GM23338 (cell line): ENCODE measurements at regions not wholly inside any gene's neighbourhood (a gene's known extent, or its start where the extent isn't known, plus 50 kb on each side); places are given as distances from the start of the nearest gene placed in this dataset.
A peak's percentile ranks its signal among the peaks of the same experiment; 100 is the strongest.

Experiments used
- ATAC-seq: fragments of 200-7000 bp; cut with Tn5 transposase; 3 replicates; pipeline ENCODE4 v1.9.1; 2020
- DNase-seq: peaks from one replicate; pipeline ENCODE4 v3.0.0-alpha.2; 2015; ENCODE audit warnings: low spot score
- H2AFZ ChIP-seq: fragments of 200-600 bp; sonication (generic); 2 replicates; pipeline ENCODE4 v1.8.0; 2016; ENCODE audit warnings: antibody characterized with exemption, mild to moderate bottlenecking, moderate library complexity
- H3F3A ChIP-seq: fragments of 200-600 bp; sonication (generic); replicated peaks from 2 replicates; pipeline ENCODE4 v1.8.0; 2017; ENCODE audit warnings: antibody characterized with exemption, mixed run types, low read depth
- H3K27ac ChIP-seq: fragments of 200-600 bp; sonication (generic); 2 replicates; pipeline ENCODE4 v1.6.1; 2016; ENCODE audit warnings: low read depth
- H3K27me3 ChIP-seq: fragments of 200-600 bp; sonication (generic); 2 replicates; pipeline ENCODE4 v1.8.0; 2016; ENCODE audit warnings: mild to moderate bottlenecking, mixed run types, moderate library complexity; ENCODE audit not compliant: insufficient read depth
- H3K36me3 ChIP-seq: fragments of 200-600 bp; sonication (generic); 2 replicates; pipeline ENCODE4 v1.8.0; 2016; ENCODE audit warnings: mild to moderate bottlenecking; ENCODE audit not compliant: insufficient read depth
- H3K4me1 ChIP-seq: fragments of 200-600 bp; sonication (generic); 2 replicates; pipeline ENCODE4 v1.8.0; 2016; ENCODE audit warnings: mild to moderate bottlenecking, moderate library complexity; ENCODE audit not compliant: insufficient read depth
- H3K4me2 ChIP-seq: fragments of 200-600 bp; sonication (generic); 2 replicates; pipeline ENCODE4 v1.7.1; 2017; ENCODE audit warnings: mixed run types
- H3K4me3 ChIP-seq: fragments of 200-600 bp; sonication (generic); 2 replicates; pipeline ENCODE4 v1.6.1; 2016; ENCODE audit warnings: mixed run types
- H3K79me2 ChIP-seq: fragments of 200-600 bp; sonication (generic); replicated peaks from 2 replicates; pipeline ENCODE4 v1.8.0; 2017; ENCODE audit warnings: mild to moderate bottlenecking; ENCODE audit not compliant: insufficient read depth
- H3K9me2 ChIP-seq: fragments of 200-600 bp; sonication (generic); 2 replicates; pipeline ENCODE4 v1.8.0; 2017; ENCODE audit not compliant: insufficient read depth
- H4K20me1 ChIP-seq: fragments of 200-600 bp; sonication (generic); replicated peaks from 2 replicates; pipeline ENCODE4 v1.8.0; 2017; ENCODE audit warnings: mild to moderate bottlenecking; ENCODE audit not compliant: insufficient read depth
- H3K27ac Mint-ChIP-seq: 2 replicates; pipeline ENCODE4 v1.8.0; 2020; ENCODE audit warnings: inconsistent platforms, mild to moderate bottlenecking, moderate library complexity, mixed read lengths
- H3K27me3 Mint-ChIP-seq: 3 replicates; pipeline ENCODE4 v1.8.0; 2022; ENCODE audit warnings: low read depth, mild to moderate bottlenecking, moderate library complexity, mixed read lengths, inconsistent platforms; ENCODE audit not compliant: insufficient read depth, poor library complexity
- H3K36me3 Mint-ChIP-seq: 3 replicates; pipeline ENCODE4 v1.8.0; 2021; ENCODE audit warnings: low read depth, mild to moderate bottlenecking, inconsistent platforms, moderate library complexity, mixed read lengths
- H3K4me1 Mint-ChIP-seq: 3 replicates; pipeline ENCODE4 v1.8.0; 2020; ENCODE audit warnings: mild to moderate bottlenecking, inconsistent platforms, mixed read lengths
- H3K4me3 Mint-ChIP-seq: 3 replicates; pipeline ENCODE4 v1.8.0; 2021; ENCODE audit warnings: moderate library complexity, mild to moderate bottlenecking, inconsistent platforms, mixed read lengths
- H3K9me3 Mint-ChIP-seq: 3 replicates; pipeline ENCODE4 v1.8.0; 2020; ENCODE audit warnings: moderate library complexity, mild to moderate bottlenecking, inconsistent platforms, mixed read lengths
- CREB1 ChIP-seq: fragments of 250-450 bp; sonication (Bioruptor Pico); IDR thresholded peaks from 2 replicates; pipeline ENCODE4 v1.5.0; 2020; ENCODE audit warnings: low read depth, mild to moderate bottlenecking, moderate library complexity
- CTCF ChIP-seq, 2 experiments: fragments of 200-600 bp in 1 of 2; sonication (generic) in 1 of 2; conservative IDR thresholded peaks; 2 replicates each; pipeline versions ENCODE4 v1.5.1 to v1.6.1; 2016 to 2017; ENCODE audit warnings: antibody characterized with exemption in 2 of 2, low read depth in 2 of 2, mild to moderate bottlenecking in 2 of 2, moderate library complexity in 1 of 2
- ETS1 ChIP-seq: IDR thresholded peaks from 2 replicates; pipeline ENCODE4 v1.6.1; 2016; ENCODE audit warnings: antibody characterized with exemption
- EZH2 ChIP-seq: fragments of 200-600 bp; sonication (generic); IDR thresholded peaks from one replicate; pipeline ENCODE4 v1.8.0; 2017; ENCODE audit warnings: antibody characterized with exemption, mild to moderate bottlenecking, low read depth; ENCODE audit not compliant: unreplicated experiment
- JUNB ChIP-seq: IDR thresholded peaks from one replicate; pipeline ENCODE4 v1.6.1; 2016; ENCODE audit warnings: antibody characterized with exemption; ENCODE audit not compliant: unreplicated experiment
- NANOG ChIP-seq: IDR thresholded peaks from 2 replicates; pipeline ENCODE4 v1.6.1; 2016; ENCODE audit warnings: antibody characterized with exemption, borderline replicate concordance
- POLR2AphosphoS5 ChIP-seq: IDR thresholded peaks from 2 replicates; pipeline ENCODE4 v1.6.1; 2016; ENCODE audit warnings: antibody characterized with exemption, low read depth
- REST ChIP-seq: IDR thresholded peaks from one replicate; pipeline ENCODE4 v1.6.1; 2018; ENCODE audit warnings: antibody characterized with exemption; ENCODE audit not compliant: unreplicated experiment
- STAT1 ChIP-seq: IDR thresholded peaks from one replicate; pipeline ENCODE4 v1.6.1; 2016; ENCODE audit warnings: antibody characterized with exemption; ENCODE audit not compliant: unreplicated experiment
- ZNF114 ChIP-seq: fragments of 250-450 bp; sonication (Bioruptor Pico); IDR thresholded peaks from 2 replicates; pipeline ENCODE4 v1.5.0; 2020; ENCODE audit warnings: mild to moderate bottlenecking, moderate library complexity
- ZNF331 ChIP-seq: fragments of 250-450 bp; sonication (Bioruptor Pico); IDR thresholded peaks from 2 replicates; pipeline ENCODE4 v1.5.0; 2020; ENCODE audit warnings: low read depth, mild to moderate bottlenecking, moderate library complexity
- ZNF462 ChIP-seq: fragments of 250-450 bp; sonication (Bioruptor Pico); IDR thresholded peaks from 2 replicates; pipeline ENCODE4 v1.5.0; 2020; ENCODE audit warnings: mild to moderate bottlenecking, moderate library complexity

- H2AFZ ChIP-seq: peak overlapping the region; percentile 4; the same call in 1 of the 2 replicates
- no peaks in the 10 kb centered on the region for H3K79me2 ChIP-seq
- H3K36me3 Mint-ChIP-seq: no peaks in the 10 kb centered on the region
- no peak overlapping the region for H3K4me3 ChIP-seq
- no peaks in the 10 kb centered on the region for H3K9me3 Mint-ChIP-seq
- H3K27me3 Mint-ChIP-seq: peaks cover 2% of the 10 kb centered on the region
- H3K9me2 ChIP-seq: no peaks in the 10 kb centered on the region
- no peak for ATAC-seq
- no peaks in the 10 kb centered on the region for H3K27me3 ChIP-seq
- H3K27ac Mint-ChIP-seq: no peak overlapping the region
- H3K4me3 Mint-ChIP-seq: no peak overlapping the region
- no peak for TF ChIP-seq ZNF114 (CRISPR knock-in tag)
- TF ChIP-seq CREB1: no peak
- no peak for TF ChIP-seq CTCF (conservative IDR thresholded peaks at IDR 0.05; ENCODE audit: low read depth in 2 of 2)
- TF ChIP-seq EZH2: no peak
- TF ChIP-seq JUNB: no peak
- TF ChIP-seq ZNF331 (CRISPR knock-in tag): no peak
- no peak for TF ChIP-seq POLR2AphosphoS5
- TF ChIP-seq REST: no peak
- no peak for TF ChIP-seq STAT1
- no peak for TF ChIP-seq ZNF462
- no peak for TF ChIP-seq NANOG
- no peak for TF ChIP-seq ETS1
- DNase-seq: no peak
- H3K27ac ChIP-seq: no peak overlapping the region
- H3K36me3 ChIP-seq: no peaks in the 10 kb centered on the region
- no peaks in the 10 kb centered on the region for H3F3A ChIP-seq
- H3K4me2 ChIP-seq: no peak overlapping the region
- H3K4me1 Mint-ChIP-seq: peaks cover 3% of the 10 kb centered on the region; the same call in 1 of the 3 replicates
- H3K4me1 ChIP-seq: no peaks in the 10 kb centered on the region
- no peaks in the 10 kb centered on the region for H4K20me1 ChIP-seq
Measured at GRCh38 chr2:199105826-199106225, 351.9 kb downstream of the SATB2 start.
